HG03342 (cell line): ENCODE measurements at regions not wholly inside any gene's neighbourhood (a gene's known extent, or its start where the extent isn't known, plus 50 kb on each side); places are given as distances from the start of the nearest gene placed in this dataset.

ENCODE experiments used
- ATAC-seq: cut with Tn5 transposase; IDR thresholded peaks from one replicate; pipeline ENCODE4 v1.9.1; 2021; ENCODE audit warnings: mild to moderate bottlenecking, moderate library complexity; ENCODE audit not compliant: unreplicated experiment

DNA sequence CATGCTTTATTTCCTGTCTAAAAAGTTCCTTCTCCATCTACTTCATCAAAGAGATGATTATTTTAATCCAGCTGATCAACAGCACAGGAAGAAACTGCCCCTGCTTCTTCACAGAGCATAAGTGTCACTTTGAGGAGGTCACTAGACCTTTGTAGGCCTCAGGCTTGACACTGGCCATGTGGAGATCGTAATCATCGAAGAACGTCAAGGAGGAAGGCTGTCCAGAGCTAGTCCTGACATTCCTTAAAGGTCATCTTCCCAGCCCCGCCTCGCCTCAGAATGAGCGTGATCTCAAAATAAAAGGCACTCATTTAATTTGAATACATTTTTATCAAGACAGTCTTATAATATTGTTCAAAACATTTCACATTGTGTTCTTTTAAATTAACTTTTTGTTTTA is 445.7 kb upstream of the CDH4 start:
- no peak for ATAC-seq

DNA sequence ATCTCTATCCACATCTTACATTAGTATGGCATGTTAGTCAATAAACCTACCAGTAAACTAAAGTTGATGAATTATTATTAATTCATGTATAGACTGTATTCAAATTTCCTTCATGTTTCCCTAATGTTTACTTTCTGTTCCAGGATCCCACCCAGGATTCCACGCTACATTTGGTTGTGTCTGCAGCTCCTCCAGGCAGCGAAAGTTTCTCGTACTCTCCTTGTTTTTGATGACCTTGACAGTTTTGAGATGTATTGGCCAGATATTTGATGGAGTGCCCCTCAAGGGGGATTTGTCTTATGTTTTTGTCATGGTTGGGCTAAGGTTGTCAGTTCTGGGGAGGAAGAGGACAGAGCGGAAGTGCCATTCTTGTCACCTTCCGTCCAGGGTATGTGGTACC is 445.2 kb upstream of the CDH4 start:
- ATAC-seq: no peak

DNA sequence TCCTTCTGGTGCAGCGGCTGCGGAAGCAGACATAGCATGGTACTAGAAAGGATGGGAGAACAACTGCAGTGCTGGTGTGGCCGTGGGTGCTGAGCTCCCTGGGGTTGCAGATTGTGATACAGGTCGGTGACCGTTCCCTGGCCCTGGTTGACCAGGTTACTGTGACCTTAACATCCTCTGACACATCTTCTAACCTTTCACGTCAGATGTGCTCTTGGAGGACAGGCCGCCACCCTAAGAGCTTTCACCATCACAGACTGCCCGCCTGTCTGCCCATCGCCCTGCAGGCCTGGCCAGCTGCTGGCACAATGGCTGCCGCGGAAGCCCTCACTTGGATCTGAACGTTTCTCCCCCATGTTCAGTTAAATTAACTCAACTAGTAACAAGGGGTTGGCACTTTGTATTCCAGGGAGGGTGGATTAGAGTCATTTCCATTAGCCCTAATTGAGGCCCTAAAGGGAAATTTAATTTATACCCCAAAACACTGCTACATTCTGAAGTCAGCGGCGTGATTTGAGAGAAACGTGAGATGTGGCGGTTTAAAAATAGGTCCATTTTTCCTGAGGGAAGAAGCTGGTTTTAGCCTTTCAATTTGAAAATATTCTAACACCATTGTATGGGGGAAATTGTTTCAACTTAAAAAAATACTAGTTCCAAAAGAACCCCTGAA is 443.9 kb upstream of the CDH4 start:
- ATAC-seq: no peak

DNA sequence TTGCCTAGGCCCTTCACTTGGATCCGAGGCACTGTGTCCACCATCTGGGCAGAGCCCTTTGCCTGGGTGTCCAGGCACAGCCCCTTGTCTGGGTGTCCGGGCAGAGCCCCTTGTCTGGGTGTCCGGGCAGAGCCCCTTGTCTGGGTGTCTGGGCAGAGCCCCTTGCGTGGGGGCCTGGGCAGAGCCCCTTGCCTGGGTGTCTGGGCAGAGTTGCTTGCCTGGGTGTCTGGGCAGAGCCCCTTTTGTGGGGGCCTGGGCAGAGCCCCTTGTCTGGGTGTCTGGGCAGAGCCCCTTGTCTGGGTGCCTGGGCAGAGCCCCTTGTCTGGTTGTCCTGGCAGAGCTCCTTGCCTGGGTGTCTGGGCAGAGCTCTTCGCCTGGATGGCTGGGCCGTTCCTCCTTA is 443.4 kb upstream of the CDH4 start:
- no peak for ATAC-seq

DNA sequence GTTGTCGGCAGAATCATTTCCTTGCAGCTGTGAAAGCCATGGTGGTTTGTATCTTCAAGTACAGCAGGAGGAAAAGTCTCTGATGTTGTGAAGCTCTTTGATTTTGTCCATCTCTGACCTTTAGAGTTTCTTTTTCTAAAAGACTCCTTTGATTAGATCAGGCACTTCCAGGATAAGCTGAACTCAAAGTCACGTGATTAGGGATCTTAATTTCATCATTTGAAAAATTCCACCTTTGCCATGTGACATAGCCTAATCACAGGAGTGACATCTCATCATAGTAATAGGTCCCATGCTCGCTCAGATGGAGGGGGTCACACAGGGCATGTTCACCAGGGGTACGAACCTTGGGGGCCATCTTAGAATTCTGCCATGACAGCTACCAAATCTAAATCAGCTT is 441.5 kb upstream of the CDH4 start:
- ATAC-seq: no peak

- no peak for ATAC-seq
These were observed 439.5 kb upstream of the CDH4 start for GRCh38 chr20:60812561-60812960.

DNA sequence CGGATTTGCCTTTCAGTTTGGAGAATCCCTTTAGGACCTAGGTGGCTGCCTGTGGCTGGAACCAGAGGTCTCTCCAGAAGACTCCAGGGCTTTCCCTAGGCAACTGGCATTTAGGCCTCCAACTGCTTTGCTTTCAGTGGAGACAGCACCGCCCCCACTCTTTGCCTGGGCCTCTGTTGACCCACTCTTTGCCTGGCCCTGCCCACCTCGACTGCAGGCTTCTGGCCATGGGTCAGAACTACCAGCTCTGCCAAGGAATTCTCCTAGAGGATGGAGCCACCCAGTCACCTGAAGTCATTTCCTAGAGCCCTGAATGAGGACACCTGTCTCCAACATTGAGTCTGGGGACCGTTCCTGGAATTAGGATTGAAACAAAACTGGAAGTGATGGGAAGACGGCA is 439.0 kb upstream of the CDH4 start:
- ATAC-seq: no peak

GRCh38 chr20:60815656-60816055 is 436.4 kb upstream of the CDH4 start:
- ATAC-seq: no peak

GRCh38 chr20:60816901-60817300 is 435.2 kb upstream of the CDH4 start:
- ATAC-seq: no peak

DNA sequence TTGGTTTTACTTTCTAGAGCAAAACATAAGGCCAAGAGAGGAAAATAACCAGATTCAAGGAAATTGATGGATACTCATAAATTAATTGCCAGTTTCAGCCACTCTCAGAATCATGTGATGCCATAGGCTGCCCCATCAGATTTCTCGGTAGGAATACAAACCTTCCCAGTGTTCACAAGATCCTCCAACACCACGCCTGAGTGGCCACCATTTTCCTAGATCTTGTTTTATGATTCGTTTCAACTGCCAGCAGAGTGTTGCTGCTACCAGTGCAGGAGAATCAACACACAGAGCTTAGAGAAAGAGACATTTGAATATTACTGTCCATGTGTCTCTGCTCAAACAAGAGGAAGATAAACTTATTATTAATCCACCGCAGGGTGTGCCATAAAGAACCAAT is 434.2 kb upstream of the CDH4 start:
- ATAC-seq: no peak

DNA sequence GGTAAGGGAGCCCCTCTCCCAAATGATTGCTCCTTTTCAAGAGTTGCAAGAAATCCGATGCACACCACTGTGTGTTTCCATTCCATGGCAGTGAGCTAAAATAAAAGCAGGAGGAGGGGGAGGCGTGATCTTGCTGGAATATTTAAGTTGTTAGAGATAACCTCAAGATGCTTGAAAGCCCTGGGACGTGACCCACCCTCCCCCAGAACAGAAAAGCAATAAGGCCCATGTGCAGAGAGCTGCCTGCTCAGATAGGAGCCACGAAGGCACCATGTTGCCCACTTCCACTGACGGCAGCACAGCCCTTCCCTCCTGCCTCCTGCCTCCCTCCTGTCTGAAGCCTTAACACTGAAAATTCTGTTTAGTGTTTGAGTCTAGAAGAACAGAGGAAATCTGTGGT is 432.6 kb upstream of the CDH4 start:
- ATAC-seq: no peak

- no peak for ATAC-seq
These were observed 431.9 kb upstream of the CDH4 start for GRCh38 chr20:60820149-60820548.

- no peak for ATAC-seq
These were observed 431.1 kb upstream of the CDH4 start for GRCh38 chr20:60820918-60821317.

DNA sequence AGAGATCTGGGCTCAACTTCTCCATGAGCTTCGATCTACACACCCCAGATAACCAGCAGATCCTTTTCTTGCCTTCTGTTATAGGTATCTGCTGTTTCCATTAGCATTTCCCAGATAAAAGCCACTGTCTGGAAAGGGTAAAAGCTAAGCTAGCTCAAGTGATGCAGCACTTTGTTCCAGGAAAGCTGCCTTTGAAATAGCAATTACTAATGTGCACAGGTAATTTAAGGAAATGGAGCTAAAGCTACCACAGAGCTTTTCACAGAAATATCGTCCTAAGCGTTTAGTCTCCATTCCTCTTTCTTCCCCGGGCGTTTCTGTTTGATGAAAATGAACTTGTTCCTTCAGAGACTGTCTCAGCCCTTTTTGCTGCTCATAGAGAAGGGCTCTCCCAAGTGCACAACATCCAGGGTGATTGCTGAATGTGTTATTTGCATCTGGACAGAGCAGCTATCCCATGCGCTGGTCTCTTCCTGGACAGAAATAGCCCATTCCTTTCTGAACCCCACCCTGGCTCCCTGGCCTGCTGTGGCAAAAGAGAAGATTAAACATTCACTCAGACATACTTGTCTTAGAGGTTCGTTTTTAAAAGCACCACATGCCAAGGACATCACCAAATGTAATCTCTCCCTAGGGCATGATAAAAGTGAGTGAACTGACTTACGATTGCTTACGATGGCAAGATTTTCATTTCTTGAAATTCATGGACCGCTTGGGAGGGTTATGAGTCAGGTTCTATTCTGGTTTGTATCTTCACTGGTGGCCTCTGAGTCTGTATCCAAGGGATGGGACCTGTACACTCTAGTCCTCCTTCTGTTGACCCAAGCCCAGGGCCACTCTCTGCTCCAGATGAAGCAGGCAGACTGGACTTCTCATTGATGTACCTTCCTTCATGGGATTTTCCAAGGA is 429.1 kb upstream of the CDH4 start:
- no peak for ATAC-seq

DNA sequence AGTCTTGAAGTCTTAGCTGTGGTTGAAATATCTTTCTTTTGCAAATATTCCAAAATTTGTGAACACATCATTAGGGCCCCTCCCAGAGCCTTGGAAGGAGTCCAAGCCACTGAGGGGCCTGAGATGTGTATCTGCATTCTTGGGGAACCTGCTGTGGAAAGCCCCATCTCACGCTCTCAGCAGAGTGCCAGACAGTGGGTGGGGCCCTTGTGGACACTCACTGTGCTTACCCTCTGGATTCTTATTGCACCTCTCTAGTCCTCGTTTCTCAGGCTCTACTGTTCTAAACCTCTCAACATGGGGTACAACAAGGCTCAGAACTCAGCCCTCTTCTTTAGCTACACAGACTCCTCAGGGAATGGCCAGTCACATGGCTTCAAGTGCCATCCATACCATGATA is 416.2 kb upstream of the CDH4 start:
- no peak for ATAC-seq

- no peak for ATAC-seq
These were observed 414.8 kb upstream of the CDH4 start for GRCh38 chr20:60837173-60837770.

- no peak for ATAC-seq
These were observed 413.8 kb upstream of the CDH4 start for GRCh38 chr20:60838297-60838696.

DNA sequence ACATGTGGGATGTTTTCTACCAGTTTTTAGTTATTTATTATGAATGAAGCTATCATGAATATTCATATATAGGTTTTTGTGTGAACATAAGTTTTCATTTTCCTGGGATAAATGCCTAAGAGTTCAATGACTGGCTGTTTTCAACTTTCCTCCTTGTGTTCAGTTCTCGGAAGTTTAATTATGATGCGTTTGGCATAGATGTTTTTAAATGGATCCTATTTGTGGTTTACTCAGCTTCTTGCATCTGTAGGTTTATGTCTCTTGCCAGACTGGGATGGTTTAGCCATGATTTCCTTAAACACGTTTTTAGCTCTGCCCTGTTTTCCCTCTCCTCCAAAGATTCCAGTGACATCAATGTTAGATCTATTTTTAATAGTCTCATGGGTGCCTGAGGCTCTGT is 411.1 kb upstream of the CDH4 start:
- ATAC-seq: no peak

DNA sequence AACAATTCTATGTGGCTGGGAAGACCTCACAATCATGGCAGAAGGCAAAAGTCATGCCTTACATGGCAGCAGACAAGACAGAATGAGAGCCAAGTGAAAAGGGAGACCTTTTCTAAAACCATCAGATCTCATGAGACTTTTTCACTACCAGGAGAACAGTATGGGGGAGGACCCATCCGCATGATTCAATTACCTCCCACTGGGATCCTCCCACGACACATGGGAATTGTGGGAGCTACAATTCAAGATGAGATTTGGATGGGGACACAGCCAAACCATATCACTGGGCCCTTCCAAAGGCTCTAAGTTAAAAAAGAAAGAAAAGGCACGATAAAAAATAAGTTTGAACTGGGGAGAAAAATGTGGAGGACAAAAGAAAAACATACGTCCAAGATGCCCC is 406.9 kb upstream of the CDH4 start:
- no peak for ATAC-seq

DNA sequence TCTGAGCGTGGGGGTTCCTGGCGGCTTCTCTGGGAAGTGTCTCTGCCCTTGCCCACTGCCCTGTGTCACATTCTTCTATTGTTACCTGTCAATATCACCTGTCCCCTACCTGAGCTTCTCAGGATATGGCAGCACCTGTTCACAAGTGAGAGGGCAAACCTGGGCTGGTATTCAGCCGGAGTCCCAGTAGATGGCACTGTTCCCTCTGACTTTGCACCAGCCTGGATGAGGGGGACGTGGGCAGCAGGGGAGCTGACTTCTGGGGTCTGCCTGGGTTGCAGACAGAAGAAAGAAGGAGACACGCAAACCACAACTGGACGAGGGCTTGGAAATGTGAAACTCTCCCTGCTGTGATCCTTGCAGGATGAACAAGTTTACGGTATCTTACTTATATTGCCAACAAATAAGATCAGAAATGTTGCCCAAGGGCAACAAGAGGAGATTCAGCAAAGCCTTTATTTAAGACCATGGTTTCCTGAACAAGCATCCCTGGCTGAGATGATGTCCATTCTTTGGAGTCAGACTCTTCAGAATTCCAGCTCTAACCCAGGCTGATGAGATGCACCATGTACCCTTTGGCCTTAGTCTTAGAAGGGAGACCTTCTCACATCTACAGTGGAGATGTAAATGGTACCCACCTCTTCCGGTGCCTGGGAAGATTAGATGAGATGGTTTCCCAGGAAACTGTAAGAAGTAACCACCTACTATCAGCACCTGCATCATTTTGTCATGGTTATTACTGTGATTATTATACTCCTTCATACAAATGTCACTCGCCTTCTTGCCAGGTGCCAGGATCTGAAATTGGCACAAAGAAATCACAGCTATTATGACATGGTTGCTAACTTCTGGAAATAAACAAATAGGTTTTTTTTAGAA is 400.0 kb upstream of the CDH4 start:
- ATAC-seq: no peak

- no peak for ATAC-seq
These were observed 394.4 kb upstream of the CDH4 start for GRCh38 chr20:60857708-60858107.
